ENCODE measurements at regions not wholly inside any gene's neighbourhood (a gene's known extent, or its start where the extent isn't known, plus 50 kb on each side); places are given as distances from the start of the nearest gene placed in this dataset.
"Not testable (repeated sequence)": the region's sequence is repeated elsewhere in the genome, so short reads cannot be mapped to it uniquely, and the experiment has no call there.

GRCh38 chr14:34300882-34301734 lies 160.9 kb downstream of the SPTSSA start:
- peak overlapping the region; percentile 26 for H3K27ac Mint-ChIP-seq
- H3K4me1 Mint-ChIP-seq, result no peaks in the 10 kb centered on the region
- H3K36me3 Mint-ChIP-seq (ENCODE audit: low read depth), result no peaks in the 10 kb centered on the region
- no peaks in the 10 kb centered on the region for H3K9me3 Mint-ChIP-seq
- H3K4me3 Mint-ChIP-seq, result no peak overlapping the region
- peak; percentile 49 for ATAC-seq (replicated peaks)
- peaks cover 14% of the 10 kb centered on the region for H3K27me3 Mint-ChIP-seq

GRCh38 chr14:34300330-34300729 lies 161.7 kb downstream of the SPTSSA start:
- Mint-ChIP-seq H3K4me1 (no peaks in the 10 kb centered on the region), H3K27me3 (peaks cover 12% of the 10 kb centered on the region), H3K9me3 (no peaks in the 10 kb centered on the region), H3K4me3 (no peak overlapping the region), H3K36me3 (ENCODE audit: low read depth) (no peaks in the 10 kb centered on the region), H3K27ac (no peak overlapping the region)
- no peak for ATAC-seq (replicated peaks)

- Mint-ChIP-seq H3K4me1 (no peaks in the 10 kb centered on the region), H3K27ac (no peak overlapping the region), H3K4me3 (no peak overlapping the region), H3K36me3 (ENCODE audit: low read depth) (no peaks in the 10 kb centered on the region), H3K27me3 (peaks cover 6% of the 10 kb centered on the region), H3K9me3 (no peaks in the 10 kb centered on the region)
- ATAC-seq (replicated peaks), result no peak
Measured at GRCh38 chr14:34299360-34299759, 162.7 kb downstream of the SPTSSA start.

DNA sequence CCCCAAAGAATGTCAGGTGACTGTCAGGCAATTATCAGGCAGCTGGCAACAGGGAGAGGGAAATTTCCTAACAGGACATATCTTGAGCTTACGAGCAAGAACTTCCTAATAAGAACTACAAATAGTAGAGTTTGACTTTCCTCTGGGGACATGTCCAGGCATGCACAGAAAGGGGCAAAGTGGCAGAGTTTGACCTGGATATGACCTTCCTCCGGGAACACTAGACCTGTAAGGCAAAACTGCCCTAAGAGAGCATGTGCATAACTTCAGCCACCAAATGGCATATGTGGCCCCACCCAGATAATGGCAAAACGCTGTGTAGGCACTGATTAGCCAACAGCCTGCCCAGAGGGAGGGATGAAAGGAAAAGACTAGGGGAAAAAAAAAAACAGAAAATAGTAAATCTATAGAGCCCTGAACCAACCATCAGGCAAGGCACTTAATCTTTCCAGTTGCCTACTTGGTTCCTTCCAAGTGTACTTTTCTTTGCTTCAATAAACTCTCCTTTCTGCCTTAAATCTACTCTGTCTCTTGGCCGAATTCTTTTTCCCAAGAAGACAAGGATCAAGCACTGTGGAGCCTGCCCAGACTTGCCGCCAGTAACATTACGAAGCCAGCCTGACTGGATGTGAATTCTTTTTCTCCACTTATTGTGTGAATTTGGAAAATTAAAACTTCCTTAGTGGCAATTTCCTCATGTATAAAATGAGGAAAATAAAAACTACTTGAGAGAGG lies 164.1 kb downstream of the SPTSSA start:
- no peaks in the 10 kb centered on the region for H3K4me1 Mint-ChIP-seq
- peaks cover 3% of the 10 kb centered on the region for H3K27me3 Mint-ChIP-seq
- H3K27ac Mint-ChIP-seq, result no peak overlapping the region
- no peaks in the 10 kb centered on the region for H3K9me3 Mint-ChIP-seq
- ATAC-seq (replicated peaks), result no peak
- H3K36me3 Mint-ChIP-seq (ENCODE audit: low read depth), result no peaks in the 10 kb centered on the region
- H3K4me3 Mint-ChIP-seq, result no peak overlapping the region

GRCh38 chr14:34283590-34283989 lies 178.4 kb downstream of the SPTSSA start:
- ATAC-seq (replicated peaks), result no peak
- no peak overlapping the region for H3K27ac Mint-ChIP-seq
- H3K36me3 Mint-ChIP-seq (ENCODE audit: low read depth), result no peaks in the 10 kb centered on the region
- H3K4me3 Mint-ChIP-seq, result no peak overlapping the region
- H3K27me3 Mint-ChIP-seq, result no peaks in the 10 kb centered on the region
- no peaks in the 10 kb centered on the region for H3K4me1 Mint-ChIP-seq
- H3K9me3 Mint-ChIP-seq, result no peaks in the 10 kb centered on the region

DNA sequence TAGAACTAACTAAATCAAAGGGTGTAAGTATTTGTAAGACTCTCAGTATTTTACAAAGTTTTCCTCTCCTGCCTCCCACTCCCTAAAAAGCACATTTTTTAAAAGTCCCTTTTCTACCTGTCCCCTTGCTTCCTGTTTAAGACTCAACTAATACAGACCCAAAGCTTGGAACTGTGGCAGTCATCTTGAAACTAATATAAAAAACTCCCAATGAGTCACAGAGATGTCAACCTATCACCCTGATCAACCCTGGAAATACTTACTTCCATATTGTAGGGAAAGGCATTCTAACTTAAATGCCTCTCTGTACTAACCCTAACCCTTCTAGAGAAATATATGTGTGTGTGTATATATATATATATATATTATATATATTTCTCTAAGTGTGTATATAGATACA lies 184.8 kb downstream of the SPTSSA start:
- peak; percentile 95 for ATAC-seq (replicated peaks)

DNA sequence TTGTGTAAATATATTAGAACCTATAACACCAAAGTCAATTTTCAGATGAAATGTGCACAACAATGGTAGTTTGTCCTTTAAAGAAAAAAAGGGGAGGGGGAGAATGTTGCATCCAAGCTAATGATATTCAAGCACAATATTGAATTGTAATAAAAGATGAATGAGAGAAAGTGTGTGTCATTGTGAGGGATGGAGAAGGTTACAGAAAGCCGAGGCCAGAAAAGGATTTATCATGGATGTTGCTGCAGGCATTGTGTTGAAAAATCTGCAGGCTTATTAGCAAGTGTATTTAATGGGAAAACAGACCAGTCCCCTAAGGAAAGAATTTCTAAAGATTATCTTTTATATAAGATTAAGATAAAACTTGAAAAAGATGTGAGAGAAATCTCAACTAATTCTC lies 186.5 kb downstream of the SPTSSA start:
- H3K36me3 Mint-ChIP-seq (ENCODE audit: low read depth), result no peaks in the 10 kb centered on the region
- ATAC-seq (replicated peaks), result no peak
- H3K27me3 Mint-ChIP-seq, result peaks cover 5% of the 10 kb centered on the region
- no peak overlapping the region for H3K4me3 Mint-ChIP-seq
- no peaks in the 10 kb centered on the region for H3K9me3 Mint-ChIP-seq
- no peak overlapping the region for H3K27ac Mint-ChIP-seq
- peaks cover 5% of the 10 kb centered on the region for H3K4me1 Mint-ChIP-seq

More for the DNA sequence above, 184.8 kb downstream of the SPTSSA start:
- no peaks in the 10 kb centered on the region for H3K27me3 Mint-ChIP-seq
- no peaks in the 10 kb centered on the region for H3K9me3 Mint-ChIP-seq
- H3K4me3 Mint-ChIP-seq, result no peak overlapping the region
- no peaks in the 10 kb centered on the region for H3K36me3 Mint-ChIP-seq (ENCODE audit: low read depth)
- H3K4me1 Mint-ChIP-seq, result peaks cover 5% of the 10 kb centered on the region
- H3K27ac Mint-ChIP-seq, result no peak overlapping the region

GRCh38 chr14:34275078-34275477 lies 187.0 kb downstream of the SPTSSA start:
- H3K9me3 Mint-ChIP-seq, result no peaks in the 10 kb centered on the region
- H3K27ac Mint-ChIP-seq, result no peak overlapping the region
- peaks cover 5% of the 10 kb centered on the region for H3K4me1 Mint-ChIP-seq
- no peaks in the 10 kb centered on the region for H3K36me3 Mint-ChIP-seq (ENCODE audit: low read depth)
- H3K27me3 Mint-ChIP-seq, result peaks cover 9% of the 10 kb centered on the region
- H3K4me3 Mint-ChIP-seq, result no peak overlapping the region
- ATAC-seq (replicated peaks), result no peak

- H3K27me3 Mint-ChIP-seq, result peaks cover 14% of the 10 kb centered on the region
- not testable (repeated sequence) for H3K9me3 Mint-ChIP-seq; ATAC-seq (replicated peaks); H3K27ac Mint-ChIP-seq; H3K4me3 Mint-ChIP-seq; H3K36me3 Mint-ChIP-seq (ENCODE audit: low read depth); H3K4me1 Mint-ChIP-seq
Measured at GRCh38 chr14:34273716-34274115, 188.3 kb downstream of the SPTSSA start.

DNA sequence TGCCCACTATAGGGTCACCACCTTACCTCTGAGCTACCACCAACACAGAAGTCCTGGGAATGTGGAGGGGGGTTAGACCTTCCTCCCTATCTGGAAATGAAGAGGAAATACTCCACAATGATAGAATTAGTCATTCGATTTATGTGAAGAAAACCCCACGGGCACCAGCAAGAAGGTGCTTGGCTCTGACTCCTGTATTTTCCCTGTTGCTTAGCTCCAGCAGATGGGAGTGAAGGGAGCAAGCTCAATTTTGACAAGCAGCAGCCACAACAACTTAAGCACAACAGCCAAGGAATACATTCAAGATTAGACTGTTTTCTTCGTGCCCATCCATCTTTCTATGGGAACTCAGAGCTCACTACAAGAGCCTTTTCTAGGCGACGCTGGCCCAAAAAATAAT lies 191.7 kb downstream of the SPTSSA start:
- H3K4me1 Mint-ChIP-seq, result no peaks in the 10 kb centered on the region
- H3K27ac Mint-ChIP-seq, result no peak overlapping the region
- H3K9me3 Mint-ChIP-seq, result no peaks in the 10 kb centered on the region
- no peak overlapping the region for H3K4me3 Mint-ChIP-seq
- H3K36me3 Mint-ChIP-seq (ENCODE audit: low read depth), result no peaks in the 10 kb centered on the region
- H3K27me3 Mint-ChIP-seq, result peaks cover 14% of the 10 kb centered on the region
- ATAC-seq (replicated peaks), result no peak

GRCh38 chr14:34266344-34266743 lies 195.7 kb downstream of the SPTSSA start:
- no peak for ATAC-seq (replicated peaks)
- no peak overlapping the region for H3K27ac Mint-ChIP-seq
- no peaks in the 10 kb centered on the region for H3K4me1 Mint-ChIP-seq
- H3K4me3 Mint-ChIP-seq, result no peak overlapping the region
- H3K9me3 Mint-ChIP-seq, result no peaks in the 10 kb centered on the region
- H3K27me3 Mint-ChIP-seq, result peaks cover 23% of the 10 kb centered on the region
- H3K36me3 Mint-ChIP-seq (ENCODE audit: low read depth), result no peaks in the 10 kb centered on the region

DNA sequence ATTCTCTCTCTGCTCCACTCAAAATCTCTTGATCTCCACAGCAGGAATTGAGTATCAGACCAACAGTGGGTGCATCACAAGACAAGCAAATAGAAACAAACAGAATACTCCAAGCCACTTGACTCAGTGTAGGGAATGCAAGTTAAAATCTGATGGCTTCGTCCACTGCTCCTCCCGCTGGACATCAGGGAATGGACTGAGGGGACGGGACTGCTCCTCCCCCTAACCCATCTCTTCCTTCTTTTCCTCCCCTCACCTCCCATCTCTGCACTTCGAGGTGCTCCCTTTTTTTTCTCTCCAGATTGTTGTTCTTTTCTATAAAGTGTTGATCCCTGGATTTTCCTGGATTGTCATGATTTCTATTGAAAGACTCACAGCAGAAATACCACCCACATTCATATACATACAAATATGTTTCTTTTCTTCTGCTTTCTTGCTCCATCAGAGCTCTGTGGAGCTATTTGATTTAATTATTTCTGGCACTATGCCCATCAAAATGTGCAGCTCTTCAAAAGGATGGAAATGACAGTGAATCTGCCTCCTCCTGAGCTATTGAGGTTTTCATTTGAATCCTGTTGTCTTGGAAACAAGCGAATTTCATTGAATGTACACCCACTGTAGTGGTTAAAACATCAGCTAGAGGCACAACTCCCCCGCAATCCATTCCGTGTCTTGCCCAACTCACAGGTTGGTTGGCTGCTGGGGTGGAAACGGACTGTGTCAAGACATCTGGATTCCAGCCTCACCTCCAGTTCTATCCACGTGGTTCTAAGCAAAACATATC lies 199.7 kb downstream of the SPTSSA start:
- Mint-ChIP-seq H3K36me3 (ENCODE audit: low read depth) (no peaks in the 10 kb centered on the region), H3K27me3 (peaks cover 31% of the 10 kb centered on the region)

DNA sequence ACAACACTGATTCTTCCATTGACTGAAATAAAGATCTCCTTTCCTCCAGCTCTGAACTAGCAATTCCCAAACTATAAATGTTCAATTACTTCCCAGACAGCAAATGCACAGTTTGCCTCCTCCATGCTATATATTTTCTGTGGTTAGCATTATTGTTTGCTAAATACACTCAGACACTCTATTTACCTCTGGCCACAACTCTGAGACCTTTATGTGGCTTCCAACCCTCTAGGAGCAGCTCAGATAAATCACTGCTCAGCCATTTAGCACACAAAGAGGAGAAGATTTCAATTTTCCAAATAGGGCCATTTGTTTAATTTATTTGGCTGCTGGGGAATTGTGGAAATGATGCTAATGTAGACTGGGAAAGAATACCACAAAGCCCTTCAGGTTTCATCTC lies 202.0 kb downstream of the SPTSSA start:
- Mint-ChIP-seq H3K36me3 (ENCODE audit: low read depth) (no peaks in the 10 kb centered on the region), H3K4me3 (no peak overlapping the region), H3K9me3 (no peaks in the 10 kb centered on the region), H3K4me1 (no peaks in the 10 kb centered on the region), H3K27ac (no peak overlapping the region), H3K27me3 (peaks cover 33% of the 10 kb centered on the region)
- ATAC-seq (replicated peaks), result no peak

More for the DNA sequence above, 199.7 kb downstream of the SPTSSA start:
- H3K4me1 Mint-ChIP-seq, result no peaks in the 10 kb centered on the region
- no peaks in the 10 kb centered on the region for H3K9me3 Mint-ChIP-seq
- ATAC-seq (replicated peaks), result no peak
- H3K27ac Mint-ChIP-seq, result no peak overlapping the region
- H3K4me3 Mint-ChIP-seq, result no peak overlapping the region

GRCh38 chr14:34258318-34258717 lies 203.7 kb downstream of the SPTSSA start:
- no peaks in the 10 kb centered on the region for H3K4me1 Mint-ChIP-seq
- H3K27me3 Mint-ChIP-seq, result peaks cover 33% of the 10 kb centered on the region
- no peak overlapping the region for H3K4me3 Mint-ChIP-seq
- H3K36me3 Mint-ChIP-seq (ENCODE audit: low read depth), result no peaks in the 10 kb centered on the region
- no peaks in the 10 kb centered on the region for H3K9me3 Mint-ChIP-seq
- H3K27ac Mint-ChIP-seq, result no peak overlapping the region
- ATAC-seq (replicated peaks), result no peak
